ENCODE measurements at regions not wholly inside any gene's neighbourhood (a gene's known extent, or its start where the extent isn't known, plus 50 kb on each side); places are given as distances from the start of the nearest gene placed in this dataset.

DNA sequence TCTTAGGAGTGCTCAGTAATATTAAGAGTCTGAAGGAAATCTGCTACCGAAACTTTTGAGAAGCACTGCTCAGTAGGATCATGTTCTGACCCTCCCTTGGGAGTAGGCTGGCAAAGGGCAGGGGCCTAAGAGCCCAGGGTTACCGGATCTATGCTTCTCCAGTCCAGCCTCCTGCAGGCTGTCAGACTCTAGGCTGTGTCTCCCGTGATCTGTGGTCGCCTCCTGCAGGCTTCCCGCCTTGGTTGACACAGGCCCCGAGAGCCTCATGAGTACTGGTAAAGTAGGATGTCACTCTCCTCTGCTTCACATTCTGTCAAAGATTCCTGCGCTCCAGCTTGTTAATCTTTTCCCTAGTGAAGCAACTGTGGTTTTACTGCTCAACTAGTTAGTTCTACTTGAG lies 647.8 kb upstream of the RAB6C start:
- WGBS (ENCODE audit: low lambda C conversion rate), result 31% methylated on average over 7 of the region's 7 CpGs
- ChIA-PET POLR2A (no interaction called here), CTCF (interaction anchor here (1.1 kb wide), 1 partner anchor 9 kb away, joined by 3 read pairs; no protein-coding TSS in a partner anchor)
- H3K36me3 ChIP-seq (replicated peaks in 1 of 2; ENCODE audit: control insufficient read depth in 1 of 2, insufficient read depth in 2 of 2, low read length in 1 of 2), result no peaks in the 10 kb centered on the region
- no peaks in the 10 kb centered on the region for H3K9me3 ChIP-seq
- no peaks in the 10 kb centered on the region for H4K20me1 ChIP-seq (ENCODE audit: insufficient read depth)
- no peaks in the 10 kb centered on the region for H3K27me3 ChIP-seq (ENCODE audit: insufficient read depth)
- H3K9ac ChIP-seq, result no peak overlapping the region
- H3K27ac ChIP-seq (ENCODE audit: low read depth in 2 of 2, low read length in 1 of 2), result no peak overlapping the region
- no peak overlapping the region for H3K4me2 ChIP-seq
- DNase-seq, result no peak
- H3K9me2 ChIP-seq, result no peaks in the 10 kb centered on the region
- peaks cover 0 to 3% of the 10 kb centered on the region in 2 experiments; a peak in 1 of 4 replicates for H3K4me1 ChIP-seq (ENCODE audit: control insufficient read depth in 1 of 2, insufficient read depth in 2 of 2, low read depth in 1 of 2, low read length in 1 of 2)
- H3F3A ChIP-seq (replicated peaks; ENCODE audit: insufficient read depth), result no peaks in the 10 kb centered on the region
- no peaks in the 10 kb centered on the region for H3K79me2 ChIP-seq (ENCODE audit: insufficient read depth)
- TF ChIP-seq YY1 (IDR thresholded peaks at IDR 0.05; ENCODE audit: low read depth), result no peak
- H2AFZ ChIP-seq (ENCODE audit: low read depth), result no peak overlapping the region
- H3K4me3 ChIP-seq (ENCODE audit: low read depth in 2 of 2, low read length in 1 of 2), result no peak overlapping the region

GRCh38 chr2:129334128-129334527 lies 645.3 kb upstream of the RAB6C start:
- H3K36me3 ChIP-seq (replicated peaks in 1 of 2; ENCODE audit: control insufficient read depth in 1 of 2, insufficient read depth in 2 of 2, low read length in 1 of 2), result no peaks in the 10 kb centered on the region
- no peaks in the 10 kb centered on the region for H3K27me3 ChIP-seq (ENCODE audit: insufficient read depth)
- ChIA-PET CTCF (no interaction called here), POLR2A (no interaction called here)
- H3K4me2 ChIP-seq, result no peak overlapping the region
- no peaks in the 10 kb centered on the region for H3K9me3 ChIP-seq
- no peaks in the 10 kb centered on the region for H3K79me2 ChIP-seq (ENCODE audit: insufficient read depth)
- DNase-seq, result no peak
- peaks cover 0 to 3% of the 10 kb centered on the region in 2 experiments; a peak in 1 of 4 replicates for H3K4me1 ChIP-seq (ENCODE audit: control insufficient read depth in 1 of 2, insufficient read depth in 2 of 2, low read depth in 1 of 2, low read length in 1 of 2)
- H3K27ac ChIP-seq (ENCODE audit: low read depth in 2 of 2, low read length in 1 of 2), result no peak overlapping the region
- TF ChIP-seq RFX5 (IDR thresholded peaks at IDR 0.05; ENCODE audit: low read length), result no peak
- no peak for TF ChIP-seq CTCF (IDR thresholded peaks at IDR 0.05)
- TF ChIP-seq EP300 (IDR thresholded peaks at IDR 0.05; ENCODE audit: borderline replicate concordance in 1 of 2, low read depth in 1 of 2, low read length in 1 of 2), result no peak
- no peak for TF ChIP-seq FOXM1 (IDR thresholded peaks at IDR 0.05; ENCODE audit: low read depth)
- TF ChIP-seq USF1 (IDR thresholded peaks at IDR 0.05; ENCODE audit: borderline replicate concordance, low read depth), result no peak
- TF ChIP-seq RAD21 (IDR thresholded peaks at IDR 0.05; ENCODE audit: low read length), result no peak
- TF ChIP-seq CHD2 (IDR thresholded peaks at IDR 0.05; ENCODE audit: low read length, partially characterized antibody), result no peak
- no peak for TF ChIP-seq POLR2AphosphoS5 (IDR thresholded peaks at IDR 0.05; ENCODE audit: low read depth, low read length)
- TF ChIP-seq GABPA (IDR thresholded peaks at IDR 0.05; ENCODE audit: low read depth), result no peak
- no peak for TF ChIP-seq NRF1 (IDR thresholded peaks at IDR 0.05; ENCODE audit: low read depth, low read length)
- no peak for TF ChIP-seq MEF2A (IDR thresholded peaks at IDR 0.05; ENCODE audit: borderline replicate concordance, low read depth)
- TF ChIP-seq REST (IDR thresholded peaks at IDR 0.05; ENCODE audit: low read depth, low read length), result no peak
- no peak for TF ChIP-seq RXRA (IDR thresholded peaks at IDR 0.05; ENCODE audit: borderline replicate concordance, low read depth)
- TF ChIP-seq ZBTB33 (IDR thresholded peaks at IDR 0.05; ENCODE audit: borderline replicate concordance, low read depth), result no peak
- TF ChIP-seq EZH2phosphoT487 (IDR thresholded peaks at IDR 0.05; ENCODE audit: borderline replicate concordance, low read depth), result no peak
- no peak for TF ChIP-seq TAF1 (IDR thresholded peaks at IDR 0.05; ENCODE audit: borderline replicate concordance, low read depth, low read length)
- no peak for TF ChIP-seq NFIC (IDR thresholded peaks at IDR 0.05; ENCODE audit: borderline replicate concordance)
- no peak for TF ChIP-seq FOSL2 (IDR thresholded peaks at IDR 0.05; ENCODE audit: borderline replicate concordance, low read depth)
- no peak for TF ChIP-seq GATA2 (CRISPR knock-in tag; IDR thresholded peaks at IDR 0.05)
- H3K9ac ChIP-seq, result no peak overlapping the region
- no peaks in the 10 kb centered on the region for H3K9me2 ChIP-seq
- no peak overlapping the region for H3K4me3 ChIP-seq (ENCODE audit: low read depth in 2 of 2, low read length in 1 of 2)
- no peaks in the 10 kb centered on the region for H3F3A ChIP-seq (replicated peaks; ENCODE audit: insufficient read depth)
- WGBS (ENCODE audit: low lambda C conversion rate), result no CpG with 5 or more reads among the region's 5 CpGs
- H4K20me1 ChIP-seq (ENCODE audit: insufficient read depth), result no peaks in the 10 kb centered on the region
- no peak overlapping the region for H2AFZ ChIP-seq (ENCODE audit: low read depth)

Data from SK-N-SH (cell line).